ENCODE measurements at regions not wholly inside any gene's neighbourhood (a gene's known extent, or its start where the extent isn't known, plus 50 kb on each side); places are given as distances from the start of the nearest gene placed in this dataset.

GRCh38 chr1:48092401-48092800 is 95.2 kb upstream of the TRABD2B start:
- no peak for DNase-seq (ENCODE audit: low read depth)
- TF ChIP-seq, protein P1, sequence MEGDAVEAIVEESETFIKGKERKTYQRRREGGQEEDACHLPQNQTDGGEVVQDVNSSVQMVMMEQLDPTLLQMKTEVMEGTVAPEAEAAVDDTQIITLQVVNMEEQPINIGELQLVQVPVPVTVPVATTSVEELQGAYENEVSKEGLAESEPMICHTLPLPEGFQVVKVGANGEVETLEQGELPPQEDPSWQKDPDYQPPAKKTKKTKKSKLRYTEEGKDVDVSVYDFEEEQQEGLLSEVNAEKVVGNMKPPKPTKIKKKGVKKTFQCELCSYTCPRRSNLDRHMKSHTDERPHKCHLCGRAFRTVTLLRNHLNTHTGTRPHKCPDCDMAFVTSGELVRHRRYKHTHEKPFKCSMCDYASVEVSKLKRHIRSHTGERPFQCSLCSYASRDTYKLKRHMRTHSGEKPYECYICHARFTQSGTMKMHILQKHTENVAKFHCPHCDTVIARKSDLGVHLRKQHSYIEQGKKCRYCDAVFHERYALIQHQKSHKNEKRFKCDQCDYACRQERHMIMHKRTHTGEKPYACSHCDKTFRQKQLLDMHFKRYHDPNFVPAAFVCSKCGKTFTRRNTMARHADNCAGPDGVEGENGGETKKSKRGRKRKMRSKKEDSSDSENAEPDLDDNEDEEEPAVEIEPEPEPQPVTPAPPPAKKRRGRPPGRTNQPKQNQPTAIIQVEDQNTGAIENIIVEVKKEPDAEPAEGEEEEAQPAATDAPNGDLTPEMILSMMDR (IDR thresholded peaks at IDR 0.05; ENCODE audit: low read depth, low read length, missing control alignments): no peak

GRCh38 chr1:48089356-48089891 is 92.2 kb upstream of the TRABD2B start:
- no peak overlapping the region for H3K4me3 ChIP-seq (ENCODE audit: low read depth, low read length)
- no peak for DNase-seq (ENCODE audit: low read depth)
- TF ChIP-seq, protein P1 (IDR thresholded peaks at IDR 0.05; ENCODE audit: low read depth, low read length, missing control alignments): no peak

More at GRCh38 chr1:48092401-48092800, 95.2 kb upstream of the TRABD2B start:
- no peak overlapping the region for H3K4me3 ChIP-seq (ENCODE audit: low read depth, low read length)

DNA sequence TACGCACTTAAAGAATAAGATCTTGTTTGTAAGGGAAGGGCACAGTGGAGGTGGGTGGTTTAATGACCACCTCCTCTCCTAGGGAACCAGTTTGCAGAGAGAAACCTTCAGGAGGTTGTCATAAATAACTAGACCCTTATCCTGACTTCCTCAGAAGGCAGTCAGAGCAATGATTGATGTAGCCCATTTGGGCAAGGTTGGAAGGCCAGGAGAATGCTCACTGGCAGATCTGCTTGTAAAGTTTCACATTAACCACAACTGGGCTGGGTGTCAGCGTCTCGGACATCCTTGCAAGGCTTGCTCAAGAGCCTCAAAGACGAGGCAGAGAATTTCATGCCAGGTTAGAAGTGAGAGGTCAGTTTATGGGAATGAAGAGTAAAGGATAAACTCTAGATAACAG is 87.6 kb upstream of the TRABD2B start:
- no peak overlapping the region for H3K4me3 ChIP-seq (ENCODE audit: low read depth, low read length)
- TF ChIP-seq, protein P1 (IDR thresholded peaks at IDR 0.05; ENCODE audit: low read depth, low read length, missing control alignments): no peak
- DNase-seq (ENCODE audit: low read depth): no peak

GRCh38 chr1:48082271-48082962 is 85.2 kb upstream of the TRABD2B start:
- no peak overlapping the region for H3K4me3 ChIP-seq (ENCODE audit: low read depth, low read length)
- no peak for DNase-seq (ENCODE audit: low read depth)
- TF ChIP-seq, protein P1 (IDR thresholded peaks at IDR 0.05; ENCODE audit: low read depth, low read length, missing control alignments): no peak

- no peak overlapping the region for H3K4me3 ChIP-seq (ENCODE audit: low read depth, low read length)
- TF ChIP-seq, protein P1 (IDR thresholded peaks at IDR 0.05; ENCODE audit: low read depth, low read length, missing control alignments): no peak
- DNase-seq (ENCODE audit: low read depth): no peak
Measured at GRCh38 chr1:48080331-48081255, 83.4 kb upstream of the TRABD2B start.

GRCh38 chr1:48079096-48079495 is 81.9 kb upstream of the TRABD2B start:
- H3K4me3 ChIP-seq (ENCODE audit: low read depth, low read length): no peak overlapping the region
- no peak for DNase-seq (ENCODE audit: low read depth)
- TF ChIP-seq, protein P1 (IDR thresholded peaks at IDR 0.05; ENCODE audit: low read depth, low read length, missing control alignments): no peak
